AG04449 (cell line): ENCODE measurements at regions not wholly inside any gene's neighbourhood (a gene's known extent, or its start where the extent isn't known, plus 50 kb on each side); places are given as distances from the start of the nearest gene placed in this dataset.

Experiments used
- CTCF ChIA-PET: fragments of 350-600 bp; formaldehyde crosslinking; extraction: SDS; loops from one replicate; lab custom pipeline; 2021; ENCODE audit warnings: antibody characterized with exemption; lab: Yijun Ruan, JAX
- POLR2A ChIA-PET: fragments of 400-600, 350-600 bp; formaldehyde crosslinking; extraction: SDS; loops from one replicate; lab custom pipeline; 2020; ENCODE audit warnings: antibody characterized with exemption, inconsistent platforms; lab: Yijun Ruan, JAX
- DNase-seq: peaks from one replicate; pipeline ENCODE4 v3.0.0-alpha.2; 2010; ENCODE audit warnings: low read depth, low spot score
- H3K4me3 ChIP-seq: 2 replicates; pipeline ENCODE4 v1.5.1; 2011; ENCODE audit warnings: low read depth, mild to moderate bottlenecking, control low read depth, low read length
- TF ChIP-seq, protein P1 (sequence below): IDR thresholded peaks from one replicate; pipeline ENCODE4 v1.5.1; 2011; ENCODE audit warnings: mild to moderate bottlenecking, moderate library complexity, low read length, control low read depth, inconsistent platforms; ENCODE audit not compliant: insufficient read depth; ENCODE audit errors: missing control alignments

DNA sequence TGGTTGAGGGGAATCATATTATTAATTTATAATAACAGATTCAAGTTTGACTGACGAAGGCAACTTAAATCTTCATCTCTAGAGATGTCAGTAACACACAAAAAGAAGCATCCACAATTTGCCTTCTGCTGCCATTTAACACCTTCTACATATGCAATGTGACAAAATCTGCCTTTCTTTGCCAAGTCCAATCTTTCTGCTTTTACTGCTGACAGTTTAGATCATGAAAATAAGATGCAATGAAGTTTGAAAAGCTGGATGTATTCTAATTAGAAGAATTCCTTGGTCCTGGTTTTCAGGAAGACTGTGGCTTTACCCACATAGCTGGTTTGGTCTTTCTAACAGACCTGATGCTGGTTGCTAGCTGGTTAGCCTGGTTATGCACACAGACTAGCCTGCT, 178.9 kb downstream of the ACER2 start:
- H3K4me3 ChIP-seq: no peak overlapping the region
- CTCF ChIA-PET: no interaction called here
- TF ChIP-seq, protein P1, sequence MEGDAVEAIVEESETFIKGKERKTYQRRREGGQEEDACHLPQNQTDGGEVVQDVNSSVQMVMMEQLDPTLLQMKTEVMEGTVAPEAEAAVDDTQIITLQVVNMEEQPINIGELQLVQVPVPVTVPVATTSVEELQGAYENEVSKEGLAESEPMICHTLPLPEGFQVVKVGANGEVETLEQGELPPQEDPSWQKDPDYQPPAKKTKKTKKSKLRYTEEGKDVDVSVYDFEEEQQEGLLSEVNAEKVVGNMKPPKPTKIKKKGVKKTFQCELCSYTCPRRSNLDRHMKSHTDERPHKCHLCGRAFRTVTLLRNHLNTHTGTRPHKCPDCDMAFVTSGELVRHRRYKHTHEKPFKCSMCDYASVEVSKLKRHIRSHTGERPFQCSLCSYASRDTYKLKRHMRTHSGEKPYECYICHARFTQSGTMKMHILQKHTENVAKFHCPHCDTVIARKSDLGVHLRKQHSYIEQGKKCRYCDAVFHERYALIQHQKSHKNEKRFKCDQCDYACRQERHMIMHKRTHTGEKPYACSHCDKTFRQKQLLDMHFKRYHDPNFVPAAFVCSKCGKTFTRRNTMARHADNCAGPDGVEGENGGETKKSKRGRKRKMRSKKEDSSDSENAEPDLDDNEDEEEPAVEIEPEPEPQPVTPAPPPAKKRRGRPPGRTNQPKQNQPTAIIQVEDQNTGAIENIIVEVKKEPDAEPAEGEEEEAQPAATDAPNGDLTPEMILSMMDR: no peak
- POLR2A ChIA-PET: no interaction called here
- no peak for DNase-seq

DNA sequence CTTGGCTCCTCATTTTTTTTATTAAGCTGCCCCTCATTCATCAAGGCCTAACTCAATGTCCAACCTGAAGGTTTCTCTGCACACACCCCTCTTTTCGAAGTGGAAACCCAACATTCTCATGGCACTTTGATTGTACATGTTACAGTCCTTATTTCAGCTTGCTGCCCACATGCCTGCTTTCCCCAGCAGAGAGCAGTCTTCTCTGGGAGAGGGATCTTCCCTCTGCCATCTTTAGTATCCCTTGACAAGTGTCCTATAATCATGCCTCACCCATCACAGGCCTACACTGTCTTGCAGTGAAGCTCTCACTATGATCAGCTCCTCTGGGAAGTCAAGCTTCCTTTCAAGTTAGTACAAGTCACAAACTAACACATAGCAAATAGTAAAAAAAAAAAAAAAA, 175.1 kb downstream of the ACER2 start:
- CTCF ChIA-PET: no interaction called here
- no peak for DNase-seq
- H3K4me3 ChIP-seq: no peak overlapping the region
- TF ChIP-seq, protein P1: no peak
- POLR2A ChIA-PET: no interaction called here

DNA sequence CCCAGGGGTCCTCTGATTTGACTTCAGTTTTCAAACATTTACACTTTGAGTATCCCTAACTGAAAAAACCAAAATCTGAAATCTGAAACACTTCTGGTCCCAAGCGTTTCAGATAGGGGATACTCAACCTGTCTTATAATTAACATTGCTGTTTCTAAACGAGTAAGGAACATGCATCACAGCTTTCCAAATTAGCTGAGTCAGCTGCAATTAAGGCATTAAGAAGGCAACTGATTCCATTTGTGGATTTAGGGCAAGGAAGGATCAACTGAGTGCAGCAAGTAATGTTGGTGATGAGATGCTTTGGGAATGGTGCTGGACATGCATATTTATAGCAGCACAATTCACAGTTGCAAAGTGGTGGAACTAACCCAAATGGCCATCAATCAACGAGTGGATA, 168.6 kb downstream of the ACER2 start:
- POLR2A ChIA-PET: no interaction called here
- no peak overlapping the region for H3K4me3 ChIP-seq
- TF ChIP-seq, protein P1: no peak
- DNase-seq: no peak
- CTCF ChIA-PET: no interaction called here

DNA sequence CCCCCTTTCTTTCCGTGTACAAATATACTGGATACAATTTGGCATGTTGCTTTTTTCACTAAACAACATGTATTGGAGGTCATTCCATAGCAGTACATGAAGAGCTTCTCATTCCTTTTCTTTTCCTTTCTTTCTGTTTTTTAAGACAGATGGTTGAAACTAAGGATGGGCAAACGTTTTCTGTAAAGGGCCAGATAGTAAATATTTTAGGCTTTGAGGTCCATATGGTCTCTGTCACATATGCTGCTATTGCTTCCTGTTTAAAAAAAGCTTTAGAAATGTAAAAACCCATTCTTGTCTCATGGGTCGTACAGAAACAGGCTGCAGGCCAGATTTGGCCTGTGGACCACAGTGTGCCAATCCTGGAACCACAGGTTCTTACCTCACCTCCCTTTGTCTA, 160.1 kb downstream of the ACER2 start:
- no peak overlapping the region for H3K4me3 ChIP-seq
- CTCF ChIA-PET: no interaction called here
- POLR2A ChIA-PET: no interaction called here
- no peak for DNase-seq
- TF ChIP-seq, protein P1: no peak

DNA sequence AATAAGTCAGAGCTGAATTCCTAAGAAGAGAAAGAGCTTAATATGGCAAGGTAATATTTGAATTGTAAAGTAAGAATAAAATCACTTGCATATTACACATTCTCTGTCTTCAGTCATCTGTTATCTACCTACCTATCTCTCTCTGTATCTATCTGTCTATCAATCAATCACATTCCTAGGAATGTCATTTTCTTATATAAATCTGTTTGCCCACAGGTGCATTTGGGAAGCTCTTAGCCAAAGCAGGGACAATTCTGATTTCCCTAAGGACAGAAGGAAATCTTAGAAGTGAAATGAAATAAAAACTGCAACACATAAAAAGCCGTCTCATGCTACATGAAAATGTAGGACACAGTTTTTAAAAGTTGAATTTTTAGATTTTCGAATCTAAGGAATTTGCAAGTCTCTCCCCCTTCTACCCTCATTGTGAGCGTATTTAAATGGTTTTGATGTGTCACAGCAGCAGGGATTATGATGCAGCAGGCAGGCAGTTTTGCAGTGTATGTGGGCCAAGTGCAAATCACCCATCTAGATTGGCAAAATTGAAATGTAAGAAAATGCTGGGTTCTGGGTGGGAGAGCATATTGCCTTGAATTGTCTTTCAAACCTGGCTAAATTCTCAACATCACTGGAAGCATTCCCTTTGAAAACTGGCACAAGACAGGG, 155.7 kb downstream of the ACER2 start:
- ChIA-PET POLR2A (no interaction called here), CTCF (no interaction called here)
- DNase-seq: no peak

DNA sequence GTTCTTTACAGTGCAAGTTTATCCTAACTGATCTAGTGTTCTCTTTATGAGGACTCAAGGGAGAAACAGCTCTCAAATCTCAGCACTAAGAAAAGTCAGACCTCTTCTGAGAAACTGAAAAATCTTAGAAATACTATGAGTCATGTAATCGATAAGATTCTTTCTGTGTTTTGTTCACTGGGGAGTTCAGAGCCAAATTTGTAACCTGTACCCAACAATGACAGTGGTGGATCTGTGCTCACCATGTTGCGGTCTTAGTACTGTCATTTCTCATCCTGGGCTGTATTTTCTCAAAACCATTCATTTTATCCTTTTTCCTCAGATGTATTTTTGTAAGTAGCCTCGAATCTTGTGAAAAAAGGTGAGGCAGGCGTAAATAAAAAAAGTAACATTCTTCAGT, 146.4 kb downstream of the ACER2 start:
- ChIA-PET CTCF (no interaction called here), POLR2A (no interaction called here)
- no peak for DNase-seq
- H3K4me3 ChIP-seq: no peak overlapping the region
- TF ChIP-seq, protein P1: no peak

More for the DNA sequence above, 155.7 kb downstream of the ACER2 start:
- no peak overlapping the region for H3K4me3 ChIP-seq
- TF ChIP-seq, protein P1: no peak
